Ishikawa (cell line): ENCODE measurements at regions not wholly inside any gene's neighbourhood (a gene's known extent, or its start where the extent isn't known, plus 50 kb on each side); places are given as distances from the start of the nearest gene placed in this dataset.

ENCODE experiments used
- CEBPB ChIP-seq: IDR thresholded peaks from 2 replicates; pipeline ENCODE4 v1.6.1; 2012
- CREB1 ChIP-seq: IDR thresholded peaks from 2 replicates; pipeline ENCODE4 v1.6.1; 2012; ENCODE audit warnings: low read depth
- EGR1 ChIP-seq: IDR thresholded peaks from 2 replicates; pipeline ENCODE4 v1.6.1; 2012
- EP300 ChIP-seq: IDR thresholded peaks from 2 replicates; pipeline ENCODE4 v1.6.1; 2012; ENCODE audit warnings: borderline replicate concordance
- FOXM1 ChIP-seq: IDR thresholded peaks from 2 replicates; pipeline ENCODE4 v1.6.1; 2012; ENCODE audit warnings: low read depth, borderline replicate concordance
- TAF1 ChIP-seq: IDR thresholded peaks from 2 replicates; pipeline ENCODE4 v1.6.1; 2012; ENCODE audit warnings: low read depth, mild to moderate bottlenecking
- TCF12 ChIP-seq: IDR thresholded peaks from 2 replicates; pipeline ENCODE4 v1.6.1; 2012; ENCODE audit warnings: low read depth
- TEAD4 ChIP-seq: IDR thresholded peaks from 2 replicates; pipeline ENCODE4 v1.6.1; 2012
- YY1 ChIP-seq: IDR thresholded peaks from 2 replicates; pipeline ENCODE4 v1.6.1; 2012; ENCODE audit warnings: low read depth
- ZBTB7A ChIP-seq: IDR thresholded peaks from 2 replicates; pipeline ENCODE4 v1.6.1; 2012; ENCODE audit warnings: low read depth
- TF ChIP-seq, protein P1 (sequence below): IDR thresholded peaks from 2 replicates; pipeline ENCODE4 v1.6.1; 2012
- TF ChIP-seq, protein P2 (sequence below): IDR thresholded peaks from 2 replicates; pipeline ENCODE4 v1.6.1; 2012; ENCODE audit warnings: low read depth, mild to moderate bottlenecking
- TF ChIP-seq, protein P3 (sequence below): IDR thresholded peaks from 2 replicates; pipeline ENCODE4 v1.6.1; 2012

DNA sequence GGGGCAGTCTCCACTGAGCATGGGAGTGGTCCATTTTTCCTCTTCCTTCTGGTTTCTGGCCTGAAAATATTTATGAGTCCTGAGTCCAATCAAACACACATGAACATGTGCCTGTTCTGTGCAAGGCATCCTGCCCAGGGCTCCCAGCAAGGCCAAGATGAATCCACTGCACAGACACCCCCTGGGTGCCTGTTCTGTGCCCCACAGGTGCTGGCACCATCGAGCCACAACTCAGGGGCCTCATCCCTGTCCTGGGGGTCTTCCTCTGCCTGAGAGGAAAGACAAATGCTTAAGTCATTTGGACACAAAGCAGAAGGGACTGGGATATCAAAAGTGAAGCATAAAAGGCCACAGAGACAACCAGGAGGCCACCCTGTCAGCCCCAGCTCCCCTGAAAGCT, 87.4 kb upstream of the IQSEC1 start:
- TF ChIP-seq YY1 (no peak), TAF1 (no peak), ZBTB7A (no peak), EGR1 (no peak), CREB1 (no peak), FOXM1 (no peak), TEAD4 (no peak), EP300 (no peak), CEBPB (no peak), TCF12 (no peak)
- TF ChIP-seq, protein P1, sequence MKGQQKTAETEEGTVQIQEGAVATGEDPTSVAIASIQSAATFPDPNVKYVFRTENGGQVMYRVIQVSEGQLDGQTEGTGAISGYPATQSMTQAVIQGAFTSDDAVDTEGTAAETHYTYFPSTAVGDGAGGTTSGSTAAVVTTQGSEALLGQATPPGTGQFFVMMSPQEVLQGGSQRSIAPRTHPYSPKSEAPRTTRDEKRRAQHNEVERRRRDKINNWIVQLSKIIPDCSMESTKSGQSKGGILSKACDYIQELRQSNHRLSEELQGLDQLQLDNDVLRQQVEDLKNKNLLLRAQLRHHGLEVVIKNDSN: no peak
- TF ChIP-seq, protein P2, sequence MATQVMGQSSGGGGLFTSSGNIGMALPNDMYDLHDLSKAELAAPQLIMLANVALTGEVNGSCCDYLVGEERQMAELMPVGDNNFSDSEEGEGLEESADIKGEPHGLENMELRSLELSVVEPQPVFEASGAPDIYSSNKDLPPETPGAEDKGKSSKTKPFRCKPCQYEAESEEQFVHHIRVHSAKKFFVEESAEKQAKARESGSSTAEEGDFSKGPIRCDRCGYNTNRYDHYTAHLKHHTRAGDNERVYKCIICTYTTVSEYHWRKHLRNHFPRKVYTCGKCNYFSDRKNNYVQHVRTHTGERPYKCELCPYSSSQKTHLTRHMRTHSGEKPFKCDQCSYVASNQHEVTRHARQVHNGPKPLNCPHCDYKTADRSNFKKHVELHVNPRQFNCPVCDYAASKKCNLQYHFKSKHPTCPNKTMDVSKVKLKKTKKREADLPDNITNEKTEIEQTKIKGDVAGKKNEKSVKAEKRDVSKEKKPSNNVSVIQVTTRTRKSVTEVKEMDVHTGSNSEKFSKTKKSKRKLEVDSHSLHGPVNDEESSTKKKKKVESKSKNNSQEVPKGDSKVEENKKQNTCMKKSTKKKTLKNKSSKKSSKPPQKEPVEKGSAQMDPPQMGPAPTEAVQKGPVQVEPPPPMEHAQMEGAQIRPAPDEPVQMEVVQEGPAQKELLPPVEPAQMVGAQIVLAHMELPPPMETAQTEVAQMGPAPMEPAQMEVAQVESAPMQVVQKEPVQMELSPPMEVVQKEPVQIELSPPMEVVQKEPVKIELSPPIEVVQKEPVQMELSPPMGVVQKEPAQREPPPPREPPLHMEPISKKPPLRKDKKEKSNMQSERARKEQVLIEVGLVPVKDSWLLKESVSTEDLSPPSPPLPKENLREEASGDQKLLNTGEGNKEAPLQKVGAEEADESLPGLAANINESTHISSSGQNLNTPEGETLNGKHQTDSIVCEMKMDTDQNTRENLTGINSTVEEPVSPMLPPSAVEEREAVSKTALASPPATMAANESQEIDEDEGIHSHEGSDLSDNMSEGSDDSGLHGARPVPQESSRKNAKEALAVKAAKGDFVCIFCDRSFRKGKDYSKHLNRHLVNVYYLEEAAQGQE: no peak
- TF ChIP-seq, protein P3, sequence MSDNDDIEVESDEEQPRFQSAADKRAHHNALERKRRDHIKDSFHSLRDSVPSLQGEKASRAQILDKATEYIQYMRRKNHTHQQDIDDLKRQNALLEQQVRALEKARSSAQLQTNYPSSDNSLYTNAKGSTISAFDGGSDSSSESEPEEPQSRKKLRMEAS: no peak
